ENCODE measurements at regions not wholly inside any gene's neighbourhood (a gene's known extent, or its start where the extent isn't known, plus 50 kb on each side); places are given as distances from the start of the nearest gene placed in this dataset.
A peak's percentile ranks its signal among the peaks of the same experiment; 100 is the strongest.

- no peak for DNase-seq (ENCODE audit: low read depth, low spot score)
- TF ChIP-seq CTCF (IDR thresholded peaks at IDR 0.05; ENCODE audit: insufficient read depth, low read length, missing control alignments): no peak
- POLR2A ChIA-PET: no interaction called here
- H3K4me3 ChIP-seq (ENCODE audit: low read depth, low read length): no peak overlapping the region
- CTCF ChIA-PET: interaction anchor here (0.8 kb wide), 1 partner anchor 132 kb away, joined by 3 read pairs; no protein-coding TSS in a partner anchor
Observed at GRCh38 chr2:188851826-188852225, 122.3 kb upstream of the COL3A1 start.

- POLR2A ChIA-PET: no interaction called here
- TF ChIP-seq CTCF (IDR thresholded peaks at IDR 0.05; ENCODE audit: insufficient read depth, low read length, missing control alignments): no peak
- H3K4me3 ChIP-seq (ENCODE audit: low read depth, low read length): no peak overlapping the region
- CTCF ChIA-PET: interaction anchor here (0.8 kb wide), 1 partner anchor 131 kb away, joined by 3 read pairs; no protein-coding TSS in a partner anchor
- DNase-seq (ENCODE audit: low read depth, low spot score): no peak
Observed at GRCh38 chr2:188852772-188853171, 121.4 kb upstream of the COL3A1 start.

GRCh38 chr2:188853307-188853706, 120.9 kb upstream of the COL3A1 start:
- no peak overlapping the region for H3K4me3 ChIP-seq (ENCODE audit: low read depth, low read length)
- peak; percentile 87 for DNase-seq (ENCODE audit: low read depth, low spot score)
- TF ChIP-seq CTCF (IDR thresholded peaks at IDR 0.05; ENCODE audit: insufficient read depth, low read length, missing control alignments): no peak
- POLR2A ChIA-PET: no interaction called here
- CTCF ChIA-PET: interaction anchor here (1.1 kb wide), 1 partner anchor 124 kb away, joined by 3 read pairs; no protein-coding TSS in a partner anchor

- no peak for TF ChIP-seq CTCF (IDR thresholded peaks at IDR 0.05; ENCODE audit: insufficient read depth, low read length, missing control alignments)
- ChIA-PET POLR2A (no interaction called here), CTCF (no interaction called here)
- DNase-seq (ENCODE audit: low read depth, low spot score): no peak
- no peak overlapping the region for H3K4me3 ChIP-seq (ENCODE audit: low read depth, low read length)
Observed at GRCh38 chr2:188865681-188866080, 108.5 kb upstream of the COL3A1 start.

- ChIA-PET CTCF (interaction anchor here (1.3 kb wide), 1 partner anchor 12 kb away, joined by 3 read pairs; no protein-coding TSS in a partner anchor), POLR2A (no interaction called here)
- DNase-seq (ENCODE audit: low read depth, low spot score): no peak
- no peak for TF ChIP-seq CTCF (IDR thresholded peaks at IDR 0.05; ENCODE audit: insufficient read depth, low read length, missing control alignments)
- no peak overlapping the region for H3K4me3 ChIP-seq (ENCODE audit: low read depth, low read length)
Observed at GRCh38 chr2:188869550-188869949, 104.6 kb upstream of the COL3A1 start.

GRCh38 chr2:188870289-188870688, 103.9 kb upstream of the COL3A1 start:
- CTCF ChIA-PET: interaction anchor here (0.6 to 1.3 kb wide), 2 partner anchors 13 to 298 kb away, joined by 3 read pairs; no protein-coding TSS in a partner anchor
- POLR2A ChIA-PET: no interaction called here
- DNase-seq (ENCODE audit: low read depth, low spot score): peak; percentile 87
- no peak overlapping the region for H3K4me3 ChIP-seq (ENCODE audit: low read depth, low read length)
- TF ChIP-seq CTCF (IDR thresholded peaks at IDR 0.05; ENCODE audit: insufficient read depth, low read length, missing control alignments): no peak

Data from AG04449 (cell line).